Kidney (tissue), 13 donors: ENCODE measurements at regions not wholly inside any gene's neighbourhood (a gene's known extent, or its start where the extent isn't known, plus 50 kb on each side); places are given as distances from the start of the nearest gene placed in this dataset.
A peak's percentile ranks its signal among the peaks of the same experiment; 100 is the strongest.

Experiments used
- DNase-seq, 5 donors: peaks; one replicate each; pipeline ENCODE4 v3.0.0-alpha.2; 2013 to 2020
- FAIRE-seq: peaks from 2 replicates; lab custom pipeline; 2012; peaks lifted over from hg19 to GRCh38; lab: Jason Lieb, UNC
- H3K27ac ChIP-seq, 2 donors: one replicate each; pipeline ENCODE4 v1.7.0; 2013; ENCODE audit warnings: low read depth in 2 of 2, low read length in 2 of 2, inconsistent platforms in 1 of 2
- H3K27me3 ChIP-seq: one replicate; pipeline ENCODE4 v1.7.1; 2013; ENCODE audit warnings: low read length, inconsistent platforms; ENCODE audit not compliant: control insufficient read depth, insufficient read depth
- H3K36me3 ChIP-seq, 3 donors: one replicate each; pipeline versions ENCODE4 v1.7.0 to v1.7.1; 2013; ENCODE audit warnings: low read length in 3 of 3, control low read depth in 1 of 3, inconsistent platforms in 1 of 3; ENCODE audit not compliant: insufficient read depth in 3 of 3, control insufficient read depth in 2 of 3
- H3K4me1 ChIP-seq, 3 donors: one replicate each; pipeline versions ENCODE4 v1.7.0 to v1.7.1; 2013; ENCODE audit warnings: low read length in 3 of 3, inconsistent platforms in 1 of 3, low read depth in 1 of 3; ENCODE audit not compliant: control insufficient read depth in 2 of 3, insufficient read depth in 2 of 3
- H3K4me3 ChIP-seq, 3 donors: one replicate each; pipeline versions ENCODE4 v1.7.0 to v1.8.1; 2013; ENCODE audit warnings: low read length in 3 of 3, control low read depth in 1 of 3, inconsistent platforms in 1 of 3
- H3K9ac ChIP-seq, 3 donors: one replicate each; pipeline versions ENCODE4 v1.7.0 to v1.7.1; 2013; ENCODE audit warnings: low read length in 3 of 3, control low read depth in 1 of 3, inconsistent platforms in 1 of 3
- H3K9me3 ChIP-seq, 3 donors: one replicate each; pipeline versions ENCODE4 v1.7.0 to v1.7.1; 2013; ENCODE audit warnings: low read length in 3 of 3, control low read depth in 1 of 3, inconsistent platforms in 1 of 3; ENCODE audit not compliant: control insufficient read depth in 2 of 3, insufficient read depth in 1 of 3
- intact Hi-C: fragments of 100-400 bp; cut with DNase I; formaldehyde crosslinking; loops from one replicate; pipeline ENCODE4 v1.11.1; 2022
- TF ChIP-seq, protein P1 (sequence below): IDR thresholded peaks from 3 replicates; pipeline ENCODE4 v1.5.1; 2012; ENCODE audit warnings: mild to moderate bottlenecking, moderate library complexity, borderline replicate concordance; ENCODE audit not compliant: insufficient read depth; ENCODE audit errors: extremely low read depth
- donor health status: control.
- donor health status: control.
- donor health status: control.
- donor health status: control.
- donor health status: control.
- donor health status: DM: yes; HTN: yes; CAD: no.
- donor health status: Normal renal cell carcinoma (clear cell type).

DNA sequence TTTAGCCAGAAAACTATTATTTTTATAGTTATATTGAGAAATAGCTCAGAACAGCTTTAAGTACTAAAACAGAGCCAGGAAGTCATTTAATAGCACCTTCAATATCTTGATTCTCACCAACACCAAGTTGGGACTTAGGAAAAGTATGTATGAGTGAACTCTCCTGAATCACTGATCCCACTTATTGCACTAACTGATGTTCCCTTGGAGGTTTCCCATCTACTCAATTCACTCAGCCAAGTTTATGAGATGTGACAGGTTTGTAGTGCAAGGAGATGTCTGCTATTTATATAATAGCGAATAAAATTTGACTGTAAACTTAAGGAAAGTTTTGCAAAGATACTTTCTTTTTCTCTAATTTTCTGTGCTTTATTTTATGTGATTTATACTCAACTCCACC, 1147.6 kb upstream of the PCDH20 start:
- Histone ChIP-seq H3K27me3 (no peaks in the 10 kb centered on the region), H3K4me3 (no peak overlapping the region), H3K9me3 (no peaks in the 10 kb centered on the region), H3K4me1 (no peaks in the 10 kb centered on the region), H3K36me3 (no peaks in the 10 kb centered on the region), H3K27ac (no peak overlapping the region), H3K9ac (no peak overlapping the region)
- FAIRE-seq, result no peak
- TF ChIP-seq, protein P1, sequence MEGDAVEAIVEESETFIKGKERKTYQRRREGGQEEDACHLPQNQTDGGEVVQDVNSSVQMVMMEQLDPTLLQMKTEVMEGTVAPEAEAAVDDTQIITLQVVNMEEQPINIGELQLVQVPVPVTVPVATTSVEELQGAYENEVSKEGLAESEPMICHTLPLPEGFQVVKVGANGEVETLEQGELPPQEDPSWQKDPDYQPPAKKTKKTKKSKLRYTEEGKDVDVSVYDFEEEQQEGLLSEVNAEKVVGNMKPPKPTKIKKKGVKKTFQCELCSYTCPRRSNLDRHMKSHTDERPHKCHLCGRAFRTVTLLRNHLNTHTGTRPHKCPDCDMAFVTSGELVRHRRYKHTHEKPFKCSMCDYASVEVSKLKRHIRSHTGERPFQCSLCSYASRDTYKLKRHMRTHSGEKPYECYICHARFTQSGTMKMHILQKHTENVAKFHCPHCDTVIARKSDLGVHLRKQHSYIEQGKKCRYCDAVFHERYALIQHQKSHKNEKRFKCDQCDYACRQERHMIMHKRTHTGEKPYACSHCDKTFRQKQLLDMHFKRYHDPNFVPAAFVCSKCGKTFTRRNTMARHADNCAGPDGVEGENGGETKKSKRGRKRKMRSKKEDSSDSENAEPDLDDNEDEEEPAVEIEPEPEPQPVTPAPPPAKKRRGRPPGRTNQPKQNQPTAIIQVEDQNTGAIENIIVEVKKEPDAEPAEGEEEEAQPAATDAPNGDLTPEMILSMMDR, result no peak
- DNase-seq, result no peak
- intact Hi-C loops, result no loop called here

- Histone ChIP-seq H3K4me3 (no peak overlapping the region), H3K9ac (no peak overlapping the region), H3K36me3 (no peaks in the 10 kb centered on the region), H3K27ac (no peak overlapping the region), H3K9me3 (no peaks in the 10 kb centered on the region), H3K4me1 (no peaks in the 10 kb centered on the region), H3K27me3 (no peaks in the 10 kb centered on the region)
- TF ChIP-seq, protein P1, result no peak
- intact Hi-C loops, result no loop called here
- DNase-seq (no peak), FAIRE-seq (no peak)
These were observed 1141.3 kb upstream of the PCDH20 start for GRCh38 chr13:62556978-62557377.

- H3K27ac ChIP-seq, result no peak overlapping the region
- no peaks in the 10 kb centered on the region for H3K27me3 ChIP-seq
- no peaks in the 10 kb centered on the region for H3K4me1 ChIP-seq
- H3K9me3 ChIP-seq, result no peaks in the 10 kb centered on the region
- intact Hi-C loops, result no loop called here
- TF ChIP-seq, protein P1, result no peak
- DNase-seq, result peak in 1 of 5 donors; percentile 6
- no peak overlapping the region for H3K9ac ChIP-seq
- no peak for FAIRE-seq
- H3K4me3 ChIP-seq, result no peak overlapping the region
- H3K36me3 ChIP-seq, result no peaks in the 10 kb centered on the region
These were observed 1135.9 kb upstream of the PCDH20 start for GRCh38 chr13:62551588-62551987.

DNA sequence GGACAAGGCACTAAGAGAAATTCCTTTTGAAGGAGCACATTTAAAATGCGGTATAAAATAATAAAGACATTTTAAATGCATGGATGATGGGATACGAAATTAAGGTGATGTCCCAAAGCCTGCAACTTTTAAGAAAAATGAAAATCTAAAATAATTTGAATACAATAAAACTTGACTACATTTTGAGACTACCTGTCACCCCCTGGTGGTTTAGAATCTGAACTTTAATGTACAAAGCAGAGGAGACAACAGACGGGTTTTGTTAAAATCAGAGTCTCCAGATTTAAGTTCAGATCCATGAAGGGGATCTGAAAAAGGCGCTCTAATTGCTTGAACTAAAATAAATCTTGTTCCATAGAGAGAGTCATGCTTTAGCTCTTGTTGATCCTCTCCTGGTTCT, 1129.3 kb upstream of the PCDH20 start:
- intact Hi-C loops, result no loop called here
- Histone ChIP-seq H3K4me3 (no peak overlapping the region), H3K27me3 (no peaks in the 10 kb centered on the region), H3K36me3 (no peaks in the 10 kb centered on the region), H3K27ac (no peak overlapping the region), H3K9ac (no peak overlapping the region), H3K9me3 (no peaks in the 10 kb centered on the region), H3K4me1 (no peaks in the 10 kb centered on the region)
- FAIRE-seq (no peak), DNase-seq (no peak)
- TF ChIP-seq, protein P1, result no peak
